Glomerular visceral epithelial cell (primary cell): ENCODE measurements at regions not wholly inside any gene's neighbourhood (a gene's known extent, or its start where the extent isn't known, plus 50 kb on each side); places are given as distances from the start of the nearest gene placed in this dataset.
"Not testable (repeated sequence)": the region's sequence is repeated elsewhere in the genome, so short reads cannot be mapped to it uniquely, and the experiment has no call there.

Experiments
- DNase-seq: peaks from one replicate; pipeline ENCODE4 v3.0.0-alpha.2; 2016; ENCODE audit errors: extremely low spot score

DNA sequence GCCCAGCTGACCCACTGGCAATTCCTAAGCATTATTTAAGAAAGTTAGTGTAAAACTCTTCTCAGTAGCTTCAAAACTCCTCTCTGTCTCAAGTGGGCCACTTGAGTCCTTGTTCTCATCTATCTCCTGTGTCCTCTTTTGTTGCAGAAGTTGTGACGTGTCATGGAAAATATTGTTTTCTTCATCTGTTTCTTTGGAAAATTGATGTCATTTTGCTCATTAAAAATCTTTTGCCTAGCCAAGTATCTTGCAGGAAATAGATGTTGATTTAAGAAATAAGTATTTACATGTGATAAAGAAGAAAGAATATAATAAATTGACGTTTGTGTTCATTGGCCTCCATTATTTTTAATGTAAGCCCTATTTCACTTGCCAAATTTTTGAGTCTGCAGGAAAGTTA is 1158.4 kb upstream of the SEMA6A start:
- no peak for DNase-seq

DNA sequence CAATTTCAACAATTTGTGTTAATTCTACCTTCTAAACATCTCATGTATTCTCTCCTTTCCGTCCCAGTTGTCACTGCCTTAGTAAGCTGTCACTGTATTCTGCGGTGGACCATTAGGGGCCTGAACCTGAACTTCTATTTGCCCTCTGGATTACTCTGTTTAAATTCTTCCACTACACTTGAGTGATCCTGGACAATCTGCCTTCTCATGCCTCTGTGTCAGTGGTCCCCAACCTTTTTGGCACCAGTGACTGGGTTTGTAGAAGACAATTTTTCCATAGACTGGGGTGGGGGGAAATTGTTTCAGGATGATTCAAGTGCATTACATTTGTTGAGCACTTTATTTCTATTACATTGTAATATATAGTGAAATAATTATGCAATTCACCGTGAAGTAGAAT is 1157.6 kb upstream of the SEMA6A start:
- DNase-seq: no peak

DNA sequence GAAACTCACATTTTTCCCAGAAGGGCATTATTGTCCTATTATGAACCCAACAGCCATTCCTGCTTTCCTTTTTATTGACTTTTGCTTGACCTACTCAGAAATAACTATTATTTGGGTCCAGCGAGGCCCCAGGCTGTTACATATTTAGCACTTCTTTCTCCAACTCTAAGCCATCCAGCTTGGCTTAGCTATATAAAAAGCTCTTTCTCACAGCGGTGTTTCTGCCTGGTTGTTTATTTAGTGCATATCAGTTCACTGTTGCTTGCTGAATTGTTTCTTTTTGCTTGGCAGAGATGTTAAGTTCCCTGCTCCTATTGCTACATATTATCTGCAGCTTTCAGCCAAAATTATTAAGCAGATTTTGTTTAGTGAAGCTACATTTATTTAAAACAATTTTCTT is 1156.8 kb upstream of the SEMA6A start:
- no peak for DNase-seq

DNA sequence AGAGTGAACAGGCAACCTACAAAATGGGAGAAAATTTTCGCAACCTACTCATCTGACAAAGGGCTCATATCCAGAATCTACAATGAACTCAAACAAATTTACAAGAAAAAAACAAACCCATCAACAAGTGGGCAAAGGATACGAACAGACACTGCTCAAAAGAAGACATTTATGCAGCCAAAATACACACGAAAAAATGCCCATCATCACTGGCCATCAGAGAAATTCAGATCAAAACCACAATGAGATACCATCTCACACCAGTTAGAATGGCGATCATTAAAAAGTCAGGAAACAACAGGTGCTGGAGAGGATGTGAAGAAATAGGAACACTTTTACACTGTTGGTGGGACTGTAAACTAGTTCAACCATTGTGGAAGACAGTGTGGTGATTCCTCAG is 1146.2 kb upstream of the SEMA6A start:
- DNase-seq: not testable (repeated sequence)

GRCh38 chr5:117719413-117719812 is 1144.8 kb upstream of the SEMA6A start:
- no peak for DNase-seq

DNA sequence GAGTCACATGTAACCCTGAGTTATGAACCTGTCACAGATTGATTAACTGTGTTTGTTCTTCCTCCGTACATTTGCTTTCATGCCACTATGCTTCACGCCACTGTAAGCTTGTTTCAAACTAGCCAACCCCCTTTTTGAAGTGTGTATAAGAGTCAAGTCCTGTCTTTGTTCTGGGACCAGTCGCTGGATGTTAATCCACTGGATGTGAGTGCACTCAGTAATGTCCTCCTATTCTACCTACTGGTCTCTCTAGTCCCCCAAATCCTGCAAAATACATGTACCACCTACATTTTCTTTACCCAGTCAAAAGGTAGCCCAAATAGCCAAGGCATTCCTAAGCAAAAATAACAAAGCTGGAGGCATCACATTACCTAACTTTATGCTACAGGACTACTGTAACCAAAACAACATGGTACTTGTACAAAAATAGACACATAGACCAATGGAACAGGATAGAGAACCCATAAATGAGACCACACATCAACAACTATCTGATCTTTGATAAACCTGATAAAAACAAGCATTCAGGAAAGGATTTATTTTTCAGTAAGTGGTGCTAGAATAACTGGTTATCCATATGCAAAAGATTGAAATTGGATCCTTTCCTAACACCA is 1139.1 kb upstream of the SEMA6A start:
- no peak for DNase-seq

DNA sequence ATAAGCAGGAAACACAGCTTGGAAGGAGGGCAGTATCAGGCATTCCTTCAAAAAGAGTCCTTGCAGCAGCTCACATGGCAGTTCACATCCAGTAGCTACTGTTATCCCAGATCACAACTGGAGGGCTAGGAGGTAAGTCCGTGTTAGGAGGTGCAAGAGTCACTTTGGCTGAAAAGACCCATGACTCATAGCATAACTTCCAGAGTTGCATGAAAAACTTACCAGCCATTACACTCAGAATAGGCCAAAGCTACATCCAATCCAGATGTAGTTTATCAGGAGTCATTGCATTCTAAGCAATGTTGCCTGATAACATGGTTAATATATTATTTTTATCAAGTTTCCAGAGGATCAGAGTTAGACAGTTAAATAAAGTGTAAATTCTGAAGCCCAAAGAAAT is 1126.4 kb upstream of the SEMA6A start:
- no peak for DNase-seq

GRCh38 chr5:117692606-117693005 is 1118.0 kb upstream of the SEMA6A start:
- DNase-seq: no peak

- no peak for DNase-seq
These were observed 1116.7 kb upstream of the SEMA6A start for GRCh38 chr5:117691081-117691870.

- no peak for DNase-seq
These were observed 1116.0 kb upstream of the SEMA6A start for GRCh38 chr5:117690612-117691011.

DNA sequence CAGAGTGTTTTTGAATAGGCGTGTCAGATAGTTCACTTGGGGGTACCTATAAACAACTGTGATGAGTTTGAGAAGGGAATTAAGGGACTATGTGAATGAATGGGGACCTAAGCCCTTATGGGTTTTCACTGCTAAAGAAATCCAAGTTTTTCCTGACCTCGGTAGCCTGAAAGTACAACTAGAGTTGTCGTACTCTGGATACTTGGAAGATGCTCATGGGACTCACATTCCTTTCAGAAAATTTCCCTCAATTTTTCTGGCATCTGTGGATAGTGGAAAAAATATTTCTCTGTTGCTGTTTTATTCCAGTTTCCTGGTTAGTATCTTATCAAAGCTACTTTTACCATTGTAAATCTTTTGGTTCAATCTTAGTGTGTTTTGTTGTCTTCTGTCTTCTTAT is 1112.3 kb upstream of the SEMA6A start:
- no peak for DNase-seq

DNA sequence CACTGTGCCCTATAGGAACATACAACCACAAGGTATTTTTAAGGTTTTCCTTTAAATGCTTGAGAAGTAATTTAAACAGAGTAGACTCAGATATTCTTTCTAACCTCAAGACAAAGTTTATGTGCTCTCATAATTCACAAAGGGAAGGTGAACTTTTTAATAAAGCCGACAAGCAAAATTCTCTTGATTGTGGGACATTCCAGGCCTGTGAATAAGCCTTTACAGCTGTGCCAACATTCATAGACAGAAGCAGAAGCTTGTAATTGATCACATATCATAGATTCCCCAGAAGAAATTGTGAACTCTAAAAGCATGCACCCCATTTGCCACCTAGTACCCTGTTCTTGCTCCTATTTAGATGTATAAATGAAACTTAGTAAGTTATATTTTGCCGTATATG is 1107.8 kb upstream of the SEMA6A start:
- no peak for DNase-seq

DNA sequence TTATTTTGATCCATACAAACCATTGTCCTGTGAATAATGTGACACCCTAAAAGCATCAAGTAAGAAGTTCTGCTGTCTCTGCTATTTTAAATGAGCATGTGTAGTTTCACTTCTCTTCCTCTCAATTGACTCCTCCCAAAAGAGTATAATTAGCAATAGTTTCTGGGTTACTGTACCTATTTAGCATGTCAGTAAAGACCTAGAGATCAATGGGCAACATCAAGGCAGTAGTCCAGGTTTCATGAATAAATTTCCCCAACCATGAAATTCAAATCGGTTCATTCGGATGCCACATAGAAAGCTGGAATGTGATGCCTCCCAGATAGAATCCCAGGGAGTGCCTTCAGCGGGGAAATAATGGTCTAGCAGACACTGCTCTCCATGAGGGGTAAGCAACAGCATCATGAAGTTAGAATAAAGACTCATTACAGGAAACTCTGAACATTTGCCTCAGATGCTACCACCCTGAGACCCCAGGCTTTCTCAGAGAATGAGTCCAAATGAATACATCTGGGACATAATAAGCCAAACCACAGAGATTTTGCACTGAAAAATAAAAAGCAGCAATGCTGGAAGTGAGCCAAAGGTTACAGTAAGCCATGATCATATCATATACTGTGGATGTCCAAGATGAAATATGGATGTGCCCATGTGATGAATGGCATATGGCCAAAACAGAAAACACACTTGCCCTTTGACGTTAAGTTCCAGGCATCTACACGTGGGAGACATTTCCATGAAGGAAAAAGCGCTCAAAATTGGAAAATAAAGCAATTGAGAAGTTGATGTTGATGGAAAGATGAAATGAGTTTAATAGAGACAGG is 1107.0 kb upstream of the SEMA6A start:
- DNase-seq: no peak

GRCh38 chr5:117680426-117680825 is 1105.8 kb upstream of the SEMA6A start:
- DNase-seq: no peak

- no peak for DNase-seq
These were observed 1104.4 kb upstream of the SEMA6A start for GRCh38 chr5:117679046-117679445.

DNA sequence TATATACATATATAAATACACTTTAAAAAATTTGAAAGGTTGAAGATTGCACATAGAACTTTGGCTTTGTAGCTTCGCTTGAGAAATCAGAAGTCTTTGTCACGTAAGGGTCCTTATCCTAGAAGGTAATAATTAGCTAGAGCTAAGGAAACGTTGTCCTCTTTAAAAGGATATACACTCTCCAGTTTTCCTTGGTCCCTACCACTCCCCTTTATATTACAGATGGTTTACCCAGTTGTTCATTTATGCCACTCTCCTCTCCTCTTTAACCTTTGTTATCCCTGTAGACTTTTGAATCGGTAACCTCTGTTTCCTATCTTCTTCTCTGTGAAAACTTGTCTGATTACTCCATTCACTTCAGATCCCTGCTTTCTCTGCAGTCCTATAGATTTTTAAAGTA is 1101.0 kb upstream of the SEMA6A start:
- DNase-seq: no peak

GRCh38 chr5:117671551-117671950 is 1096.9 kb upstream of the SEMA6A start:
- no peak for DNase-seq

GRCh38 chr5:117667105-117667504 is 1092.5 kb upstream of the SEMA6A start:
- DNase-seq: no peak

GRCh38 chr5:117665121-117665520 is 1090.5 kb upstream of the SEMA6A start:
- no peak for DNase-seq

DNA sequence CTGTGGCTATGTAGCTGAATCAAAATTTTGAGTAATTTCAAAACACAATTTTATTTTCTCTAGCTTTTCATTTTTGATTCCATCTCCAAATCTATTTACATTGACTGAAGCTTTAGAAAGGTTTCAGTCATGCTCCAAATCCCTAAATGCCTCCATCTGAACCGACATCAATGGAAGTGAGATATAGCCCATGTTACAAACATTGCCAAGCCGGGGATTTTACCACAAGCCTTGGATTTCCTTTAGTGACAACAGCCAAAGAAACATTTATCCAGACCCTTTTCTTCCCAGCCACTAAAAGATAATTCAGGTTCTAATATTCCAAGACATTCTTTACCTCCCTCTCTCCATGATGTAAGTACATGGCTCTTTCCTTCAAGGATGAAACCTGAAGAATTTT is 1087.7 kb upstream of the SEMA6A start:
- DNase-seq: no peak

- no peak for DNase-seq
These were observed 1082.9 kb upstream of the SEMA6A start for GRCh38 chr5:117657541-117657940.

DNA sequence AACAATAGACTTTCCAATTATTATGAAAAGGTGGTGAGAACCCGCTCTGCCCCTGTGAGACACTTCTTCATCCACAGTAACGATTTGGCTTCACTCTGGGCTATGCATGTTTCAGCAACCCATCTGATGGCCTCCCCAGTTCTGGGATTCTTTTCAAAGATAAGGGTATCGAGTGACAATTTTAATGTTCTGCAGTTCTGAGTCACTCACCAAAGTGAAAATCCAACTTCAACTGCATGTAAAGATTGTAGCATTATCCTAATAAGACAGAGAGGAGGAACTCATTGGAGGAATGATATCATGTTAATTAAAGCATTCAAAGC is 1078.3 kb upstream of the SEMA6A start:
- DNase-seq: no peak
